ENCODE measurements at regions not wholly inside any gene's neighbourhood (a gene's known extent, or its start where the extent isn't known, plus 50 kb on each side); places are given as distances from the start of the nearest gene placed in this dataset.

- H3K4me2 ChIP-seq (ENCODE audit: insufficient read depth in 1 of 2, low read depth in 2 of 2, low read length in 2 of 2) = no peak overlapping the region
- ChIA-PET POLR2A (ENCODE audit: partially characterized antibody) (no interaction called here), CTCF (ENCODE audit: partially characterized antibody) (interaction anchor here (0.7 kb wide), 1 partner anchor 60 kb away, joined by 3 read pairs; no protein-coding TSS in a partner anchor)
- H2AK5ac ChIP-seq (ENCODE audit: low read depth, low read length) = no peak overlapping the region
- H4K20me1 ChIP-seq (replicated peaks in 1 of 2; ENCODE audit: control insufficient read depth in 1 of 2, insufficient read depth in 2 of 2, low read length in 2 of 2) = no peaks in the 10 kb centered on the region
- FAIRE-seq = no peak
- no peak overlapping the region for H3K27ac ChIP-seq (ENCODE audit: low read depth, low read length)
- DNase-seq (ENCODE audit: low read depth in 1 of 2, low spot score in 2 of 2) = no peak
- H3K14ac ChIP-seq (ENCODE audit: insufficient read length) = no peak overlapping the region
- H3K79me2 ChIP-seq (ENCODE audit: control insufficient read depth in 1 of 2, insufficient read depth in 2 of 2, low read length in 2 of 2) = no peaks in the 10 kb centered on the region
- no peak overlapping the region for H3K4me3 ChIP-seq (ENCODE audit: extremely low read depth in 1 of 4, insufficient read depth in 2 of 4, low read depth in 3 of 4, low read length in 4 of 4)
- no peak overlapping the region for H2BK12ac ChIP-seq (ENCODE audit: low read depth, low read length)
- peaks cover 0 to 7% of the 10 kb centered on the region in 2 experiments; a peak in 1 of 4 replicates for H3K9me3 ChIP-seq (ENCODE audit: insufficient read depth in 2 of 2, low read depth in 1 of 2, low read length in 1 of 2)
- H2BK5ac ChIP-seq (ENCODE audit: low read depth, low read length) = no peak overlapping the region
- no peaks in the 10 kb centered on the region for H3K27me3 ChIP-seq (replicated peaks in 1 of 4; ENCODE audit: control insufficient read depth in 3 of 4, extremely low read depth in 1 of 4, insufficient read depth in 3 of 4, low read length in 3 of 4)
- H4K8ac ChIP-seq (ENCODE audit: extremely low read depth, insufficient read depth, low read length) = no peak overlapping the region
- no peak overlapping the region for H3K56ac ChIP-seq (replicated peaks; ENCODE audit: insufficient read length, low read depth, low read length)
- H3K4me1 ChIP-seq (replicated peaks in 1 of 4; ENCODE audit: control insufficient read depth in 3 of 4, insufficient read depth in 4 of 4, low read length in 3 of 4) = no peaks in the 10 kb centered on the region
- no peak overlapping the region for H4K5ac ChIP-seq (ENCODE audit: insufficient read length, low read depth, low read length)
- no peaks in the 10 kb centered on the region for H3K23me2 ChIP-seq (ENCODE audit: low read depth, low read length)
- no peak overlapping the region for H3K18ac ChIP-seq (ENCODE audit: extremely low read depth, low read length)
- H2BK120ac ChIP-seq (replicated peaks; ENCODE audit: low read depth, low read length) = no peak overlapping the region
- no peak overlapping the region for H3K9ac ChIP-seq (replicated peaks in 1 of 4; ENCODE audit: extremely low read depth in 1 of 4, low read depth in 3 of 4, low read length in 3 of 4)
- H2AFZ ChIP-seq (ENCODE audit: low read length) = no peak overlapping the region
- 95% methylated on average over 2 of the region's 2 CpGs; no CpG with 5 or more reads in 1 of the 2 experiments for WGBS, 2 experiments (ENCODE audit: extremely low coverage in 1 of 2, insufficient coverage in 1 of 2, insufficient read length in 1 of 2, insufficient replicate concordance in 2 of 2, low coverage in 1 of 2, low lambda C conversion rate in 2 of 2, missing lambda C conversion rate in 1 of 2)
- no peak overlapping the region for H4K91ac ChIP-seq (replicated peaks; ENCODE audit: insufficient read length, low read length)
- no peaks in the 10 kb centered on the region for H3K36me3 ChIP-seq (ENCODE audit: control insufficient read depth in 2 of 4, insufficient read depth in 4 of 4, low read length in 3 of 4)
- H2BK15ac ChIP-seq (ENCODE audit: low read length) = no peak overlapping the region
- TF ChIP-seq SP2 (IDR thresholded peaks at IDR 0.05; ENCODE audit: low read length) (no peak), ASH2L (IDR thresholded peaks at IDR 0.05; ENCODE audit: low read length) (no peak), BRCA1 (IDR thresholded peaks at IDR 0.05; ENCODE audit: low read depth, low read length) (no peak), RNF2 (IDR thresholded peaks at IDR 0.05; ENCODE audit: borderline replicate concordance, low read depth, low read length, missing control alignments, poor library complexity, severe bottlenecking) (no peak), GTF2F1 (IDR thresholded peaks at IDR 0.05; ENCODE audit: borderline replicate concordance, low read depth, low read length) (no peak), JUN (IDR thresholded peaks at IDR 0.05; ENCODE audit: low read depth, low read length) (no peak), CEBPB (IDR thresholded peaks at IDR 0.05; ENCODE audit: low read depth, low read length) (no peak), BACH1 (IDR thresholded peaks at IDR 0.05; ENCODE audit: low read length) (no peak), CBX5 (IDR thresholded peaks at IDR 0.05; ENCODE audit: low read depth, low read length) (no peak), MAFK (IDR thresholded peaks at IDR 0.05; ENCODE audit: low read depth, low read length) (no peak), SRF (IDR thresholded peaks at IDR 0.05; ENCODE audit: low read depth, low read length) (no peak), BCL11A (IDR thresholded peaks at IDR 0.05; ENCODE audit: low read depth in 2 of 2, low read length in 2 of 2) (no peak), NRF1 (IDR thresholded peaks at IDR 0.05; ENCODE audit: low read depth, low read length) (no peak)
- no peak overlapping the region for H2BK20ac ChIP-seq (ENCODE audit: low read length)
- H3K23ac ChIP-seq (ENCODE audit: insufficient read length) = no peak overlapping the region
- H3K79me1 ChIP-seq (ENCODE audit: low read depth, low read length) = no peaks in the 10 kb centered on the region
- no peak overlapping the region for H3K4ac ChIP-seq (replicated peaks; ENCODE audit: insufficient read length, low read depth, low read length)
These were observed 83.1 kb upstream of the TMED7 start for GRCh38 chr5:115708819-115709477.
